GM12864 (cell line): ENCODE measurements at regions not wholly inside any gene's neighbourhood (a gene's known extent, or its start where the extent isn't known, plus 50 kb on each side); places are given as distances from the start of the nearest gene placed in this dataset.

ENCODE experiments used
- DNase-seq: peaks from one replicate; pipeline ENCODE4 v3.0.0-alpha.2; 2011; ENCODE audit warnings: low read depth
- H3K4me3 ChIP-seq: 2 replicates; pipeline ENCODE4 v1.5.1; 2011; ENCODE audit warnings: mild to moderate bottlenecking, low read depth, low read length, control low read depth
- TF ChIP-seq, protein P1 (sequence below): IDR thresholded peaks from 2 replicates; pipeline ENCODE4 v1.5.1; 2011; ENCODE audit warnings: low read depth, mild to moderate bottlenecking, moderate library complexity, low read length, control low read depth, inconsistent platforms; ENCODE audit errors: missing control alignments

DNA sequence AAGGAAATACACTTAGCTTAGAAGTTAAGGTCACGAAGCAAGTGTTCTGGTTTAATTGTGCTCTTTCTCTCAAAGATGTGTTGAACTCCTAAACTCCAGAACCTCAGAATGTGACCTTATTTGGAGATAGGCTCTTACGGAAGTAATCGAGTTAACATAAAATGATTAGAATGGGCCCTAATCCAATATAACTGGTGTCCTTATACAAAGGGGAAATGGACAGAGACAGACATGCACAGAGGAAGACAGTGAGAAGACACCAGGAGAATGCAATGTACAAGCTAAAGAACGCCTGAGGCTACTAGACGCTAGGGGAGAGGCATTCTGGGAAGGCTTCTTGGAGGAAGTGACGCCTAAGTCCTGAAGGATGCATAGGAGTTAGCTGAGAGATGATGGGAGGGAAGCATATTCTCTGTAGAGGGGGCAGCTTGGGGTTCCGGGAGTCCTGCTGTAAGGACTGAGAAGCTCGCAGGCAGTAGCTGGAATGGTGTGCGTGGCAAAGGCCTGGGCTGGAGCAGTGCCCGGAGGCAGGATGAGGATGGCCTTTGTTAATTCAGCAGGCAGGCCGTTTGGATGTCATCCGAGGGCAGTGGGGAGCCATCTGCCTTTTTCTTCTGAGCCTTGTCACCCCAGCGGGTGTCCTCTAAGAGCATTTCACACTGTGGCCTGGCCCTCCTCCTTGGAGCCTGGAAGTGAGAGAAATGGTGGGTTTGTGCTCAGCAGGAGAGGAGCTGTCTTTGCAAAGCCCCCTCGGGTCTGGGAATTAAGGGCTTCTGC lies 513.4 kb downstream of the SHQ1 start:
- no peak for DNase-seq
- TF ChIP-seq, protein P1, sequence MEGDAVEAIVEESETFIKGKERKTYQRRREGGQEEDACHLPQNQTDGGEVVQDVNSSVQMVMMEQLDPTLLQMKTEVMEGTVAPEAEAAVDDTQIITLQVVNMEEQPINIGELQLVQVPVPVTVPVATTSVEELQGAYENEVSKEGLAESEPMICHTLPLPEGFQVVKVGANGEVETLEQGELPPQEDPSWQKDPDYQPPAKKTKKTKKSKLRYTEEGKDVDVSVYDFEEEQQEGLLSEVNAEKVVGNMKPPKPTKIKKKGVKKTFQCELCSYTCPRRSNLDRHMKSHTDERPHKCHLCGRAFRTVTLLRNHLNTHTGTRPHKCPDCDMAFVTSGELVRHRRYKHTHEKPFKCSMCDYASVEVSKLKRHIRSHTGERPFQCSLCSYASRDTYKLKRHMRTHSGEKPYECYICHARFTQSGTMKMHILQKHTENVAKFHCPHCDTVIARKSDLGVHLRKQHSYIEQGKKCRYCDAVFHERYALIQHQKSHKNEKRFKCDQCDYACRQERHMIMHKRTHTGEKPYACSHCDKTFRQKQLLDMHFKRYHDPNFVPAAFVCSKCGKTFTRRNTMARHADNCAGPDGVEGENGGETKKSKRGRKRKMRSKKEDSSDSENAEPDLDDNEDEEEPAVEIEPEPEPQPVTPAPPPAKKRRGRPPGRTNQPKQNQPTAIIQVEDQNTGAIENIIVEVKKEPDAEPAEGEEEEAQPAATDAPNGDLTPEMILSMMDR: no peak
- no peak overlapping the region for H3K4me3 ChIP-seq

DNA sequence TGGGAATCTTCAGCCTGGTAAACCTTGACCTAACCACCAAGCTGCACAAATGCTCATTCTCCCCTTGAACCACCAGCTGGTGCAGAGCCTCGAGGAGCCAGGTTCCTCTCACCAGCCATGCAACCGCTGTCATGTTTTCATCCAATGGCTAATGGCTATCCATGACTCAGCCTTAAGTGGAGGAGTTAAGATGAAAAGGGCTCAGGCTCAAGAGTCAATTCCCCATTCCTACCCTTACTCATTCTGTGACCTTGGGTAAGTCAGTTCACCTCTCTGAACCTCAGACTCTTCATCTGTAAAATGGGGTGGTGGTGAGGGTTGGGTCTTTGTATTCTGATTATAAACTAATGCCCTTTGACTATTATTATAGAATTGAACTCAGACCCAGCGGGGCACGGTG lies 515.6 kb downstream of the SHQ1 start:
- no peak for DNase-seq
- no peak overlapping the region for H3K4me3 ChIP-seq
- TF ChIP-seq, protein P1: no peak

DNA sequence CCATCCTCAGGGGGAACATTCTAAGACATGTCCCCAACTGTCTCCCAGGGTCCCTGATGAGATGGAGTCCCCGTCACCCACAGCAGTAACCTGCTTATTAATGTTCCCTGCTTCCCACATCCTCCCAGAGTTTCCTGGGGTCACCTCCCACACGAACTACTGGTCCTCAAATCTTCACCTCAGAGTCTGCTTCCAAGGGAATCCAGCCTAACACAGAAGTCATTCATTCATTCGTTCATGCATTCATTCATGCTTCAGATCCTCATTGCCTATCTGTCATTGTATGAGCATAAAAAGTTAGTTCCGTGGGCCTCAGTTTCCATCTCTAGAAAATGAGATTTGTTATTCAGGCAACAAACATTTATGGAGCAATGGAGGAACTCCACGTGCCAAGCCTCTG lies 516.2 kb downstream of the SHQ1 start:
- no peak for DNase-seq
- TF ChIP-seq, protein P1: no peak
- no peak overlapping the region for H3K4me3 ChIP-seq

DNA sequence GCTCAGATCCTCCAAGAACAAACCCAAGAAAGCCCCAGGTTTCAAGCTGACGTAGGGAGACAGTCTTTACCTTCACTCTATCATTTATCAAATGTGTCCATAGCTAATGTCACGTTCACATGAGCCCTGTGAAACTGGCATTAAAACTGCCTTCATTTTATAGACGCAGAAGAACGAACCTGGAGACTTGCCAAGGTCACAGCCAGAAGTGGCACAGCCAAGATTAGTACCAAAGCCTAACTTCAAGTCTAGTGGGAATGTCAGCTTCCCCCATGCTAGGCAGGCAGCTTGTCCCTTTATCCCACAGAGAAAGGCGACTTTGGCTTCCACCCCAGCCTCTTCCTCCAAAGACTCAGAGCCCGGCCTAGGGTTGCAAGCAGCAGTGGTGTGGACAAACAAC lies 517.2 kb downstream of the SHQ1 start:
- no peak overlapping the region for H3K4me3 ChIP-seq
- DNase-seq: no peak
- TF ChIP-seq, protein P1: no peak

DNA sequence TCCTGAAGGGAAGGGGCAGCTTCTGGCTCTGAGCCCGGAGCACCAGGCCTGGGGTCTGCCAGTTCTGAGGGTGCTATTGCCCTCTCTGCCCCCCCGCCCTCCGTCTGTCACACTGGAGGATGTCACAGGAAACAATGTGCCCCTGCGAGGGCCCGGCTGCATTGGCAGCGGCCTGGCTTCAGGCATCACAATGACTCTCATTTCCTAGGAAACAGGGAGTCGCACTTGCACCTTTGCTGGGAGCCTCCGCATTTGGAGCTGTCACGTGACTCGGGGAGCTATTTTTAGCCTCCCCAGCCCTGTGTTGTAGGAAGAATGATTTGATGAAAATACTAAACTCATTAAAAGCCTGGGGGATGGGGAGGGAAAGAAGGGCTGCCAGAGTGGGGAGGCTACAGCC lies 518.9 kb downstream of the SHQ1 start:
- H3K4me3 ChIP-seq: no peak overlapping the region
- TF ChIP-seq, protein P1: no peak
- DNase-seq: no peak

DNA sequence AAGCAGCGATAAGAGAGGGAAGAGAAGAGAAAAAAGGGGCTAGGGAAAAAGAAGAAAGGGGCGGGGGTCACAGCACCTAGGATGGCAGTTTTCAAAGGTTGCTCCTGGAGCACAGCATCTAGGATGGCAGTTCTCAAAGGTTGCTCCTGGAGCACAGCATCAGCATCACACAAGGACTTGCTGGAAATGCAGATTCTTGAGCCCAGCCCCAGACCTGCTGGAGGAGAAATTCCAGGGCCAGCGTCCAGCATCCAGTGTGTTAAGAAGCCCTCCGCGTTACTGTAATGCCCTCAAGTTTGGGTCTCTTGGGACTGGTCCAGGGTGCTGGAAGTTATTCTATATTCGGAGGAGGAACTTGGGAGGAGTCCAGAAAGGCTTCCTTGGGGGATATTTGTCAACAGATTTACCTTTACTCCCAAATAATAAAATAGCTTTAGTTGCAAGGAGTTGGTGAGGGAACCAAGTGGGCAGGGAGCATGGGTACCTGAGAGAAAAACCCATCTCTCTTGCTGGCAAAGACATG lies 519.4 kb downstream of the SHQ1 start:
- no peak for DNase-seq
- TF ChIP-seq, protein P1: no peak
- H3K4me3 ChIP-seq: no peak overlapping the region

DNA sequence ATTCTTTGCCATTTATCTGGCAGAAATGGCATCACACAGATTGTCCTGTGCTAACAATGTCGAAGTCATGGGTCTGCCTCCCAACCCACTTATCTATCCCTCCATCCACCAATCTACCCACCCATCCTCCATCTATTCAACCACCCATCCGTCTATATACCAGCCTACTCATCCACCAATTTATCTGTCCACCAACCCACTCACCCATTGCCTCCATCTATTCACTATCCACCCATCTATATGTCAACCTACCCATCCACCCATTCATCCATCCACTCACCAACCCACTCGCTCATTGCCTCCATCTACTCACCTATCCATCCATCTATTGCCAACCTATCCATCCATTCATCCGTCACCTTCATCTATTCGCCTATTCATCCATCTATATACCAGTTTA lies 521.2 kb downstream of the SHQ1 start:
- no peak for DNase-seq
- TF ChIP-seq, protein P1: no peak
- H3K4me3 ChIP-seq: no peak overlapping the region
